Astrocyte (in vitro differentiated cells and primary cell): ENCODE measurements at regions not wholly inside any gene's neighbourhood (a gene's known extent, or its start where the extent isn't known, plus 50 kb on each side); places are given as distances from the start of the nearest gene placed in this dataset.
"Not testable (repeated sequence)": the region's sequence is repeated elsewhere in the genome, so short reads cannot be mapped to it uniquely, and the experiment has no call there.

Experiments used
- DNase-seq: peaks from one replicate; pipeline ENCODE4 v3.0.0-alpha.2; 2010; ENCODE audit warnings: low read depth
- FAIRE-seq: peaks from 2 replicates; lab custom pipeline; 2011; peaks lifted over from hg19 to GRCh38; lab: Jason Lieb, UNC
- H2AFZ ChIP-seq: 2 replicates; pipeline ENCODE4 v1.6.0; 2012; ENCODE audit warnings: low read depth, low read length, inconsistent platforms
- H3K27ac ChIP-seq: 2 replicates; pipeline ENCODE4 v1.5.1; 2011; ENCODE audit warnings: low read depth, low read length, inconsistent platforms
- H3K27me3 ChIP-seq: 2 replicates; pipeline ENCODE4 v1.6.0; 2011; ENCODE audit warnings: low read length, inconsistent platforms; ENCODE audit not compliant: insufficient read depth
- H3K36me3 ChIP-seq: 2 replicates; pipeline ENCODE4 v1.5.1; 2011; ENCODE audit warnings: low read length, inconsistent platforms; ENCODE audit not compliant: insufficient read depth
- H3K4me1 ChIP-seq: 2 replicates; pipeline ENCODE4 v1.5.1; 2011; ENCODE audit warnings: low read length, inconsistent platforms; ENCODE audit not compliant: insufficient read depth
- H3K4me2 ChIP-seq: 2 replicates; pipeline ENCODE4 v1.6.0; 2012; ENCODE audit warnings: low read length, inconsistent platforms
- H3K4me3 ChIP-seq: 2 replicates; pipeline ENCODE4 v1.5.1; 2011; ENCODE audit warnings: low read depth, mild to moderate bottlenecking, low read length, inconsistent platforms; ENCODE audit not compliant: insufficient read depth
- H3K79me2 ChIP-seq: 2 replicates; pipeline ENCODE4 v1.6.0; 2012; ENCODE audit warnings: mild to moderate bottlenecking, low read length, inconsistent platforms; ENCODE audit not compliant: insufficient read depth
- H3K9ac ChIP-seq: 2 replicates; pipeline ENCODE4 v1.6.0; 2012; ENCODE audit warnings: mild to moderate bottlenecking, low read length, inconsistent platforms
- H3K9me3 ChIP-seq: 2 replicates; pipeline ENCODE4 v1.5.1; 2012; ENCODE audit warnings: low read depth, mild to moderate bottlenecking, low read length, inconsistent platforms; ENCODE audit not compliant: insufficient read depth
- H4K20me1 ChIP-seq: 2 replicates; pipeline ENCODE4 v1.6.0; 2012; ENCODE audit warnings: low read length, inconsistent platforms; ENCODE audit not compliant: insufficient read depth
- H3K27ac Mint-ChIP-seq: one replicate; pipeline ENCODE4 v1.8.0; 2021; ENCODE audit warnings: mild to moderate bottlenecking, mixed read lengths; ENCODE audit not compliant: unreplicated experiment
- H3K27me3 Mint-ChIP-seq: one replicate; pipeline ENCODE4 v1.8.0; 2021; ENCODE audit warnings: low read depth, mixed read lengths; ENCODE audit not compliant: unreplicated experiment
- H3K36me3 Mint-ChIP-seq: one replicate; pipeline ENCODE4 v1.8.0; 2021; ENCODE audit warnings: low read depth, mixed read lengths; ENCODE audit not compliant: unreplicated experiment
- H3K4me1 Mint-ChIP-seq: one replicate; pipeline ENCODE4 v1.8.0; 2021; ENCODE audit warnings: low read depth, mixed read lengths; ENCODE audit not compliant: unreplicated experiment
- H3K4me3 Mint-ChIP-seq: one replicate; pipeline ENCODE4 v1.8.0; 2021; ENCODE audit warnings: mild to moderate bottlenecking, moderate library complexity, mixed read lengths; ENCODE audit not compliant: unreplicated experiment
- H3K9me3 Mint-ChIP-seq: one replicate; pipeline ENCODE4 v1.8.0; 2021; ENCODE audit warnings: mild to moderate bottlenecking, mixed read lengths; ENCODE audit not compliant: unreplicated experiment
- EZH2 ChIP-seq: IDR thresholded peaks from 2 replicates; pipeline ENCODE4 v1.6.1; 2012; ENCODE audit warnings: mild to moderate bottlenecking, low read length, inconsistent platforms; ENCODE audit not compliant: insufficient read depth
- TF ChIP-seq, protein P1 (sequence below): IDR thresholded peaks from 2 replicates; pipeline ENCODE4 v1.5.1; 2011; ENCODE audit warnings: low read depth, mild to moderate bottlenecking, inconsistent platforms, low read length, moderate library complexity; ENCODE audit not compliant: insufficient read depth

GRCh38 chr11:21798216-21798615 lies 394.7 kb upstream of the ANO5 start:
- Histone ChIP-seq H2AFZ (no peak overlapping the region), H3K4me3 (no peak overlapping the region), H3K9ac (no peak overlapping the region), H3K4me2 (no peak overlapping the region), H4K20me1 (no peaks in the 10 kb centered on the region), H3K36me3 (no peaks in the 10 kb centered on the region), H3K9me3 (peaks cover 5% of the 10 kb centered on the region), H3K79me2 (no peaks in the 10 kb centered on the region), H3K27me3 (no peaks in the 10 kb centered on the region), H3K4me1 (no peaks in the 10 kb centered on the region), H3K27ac (no peak overlapping the region)
- H3K27me3 Mint-ChIP-seq: no peaks in the 10 kb centered on the region
- H3K27ac Mint-ChIP-seq: no peak overlapping the region
- no peak overlapping the region for H3K4me3 Mint-ChIP-seq
- FAIRE-seq (no peak), DNase-seq (no peak)
- H3K9me3 Mint-ChIP-seq: peaks cover 3% of the 10 kb centered on the region
- TF ChIP-seq, protein P1, sequence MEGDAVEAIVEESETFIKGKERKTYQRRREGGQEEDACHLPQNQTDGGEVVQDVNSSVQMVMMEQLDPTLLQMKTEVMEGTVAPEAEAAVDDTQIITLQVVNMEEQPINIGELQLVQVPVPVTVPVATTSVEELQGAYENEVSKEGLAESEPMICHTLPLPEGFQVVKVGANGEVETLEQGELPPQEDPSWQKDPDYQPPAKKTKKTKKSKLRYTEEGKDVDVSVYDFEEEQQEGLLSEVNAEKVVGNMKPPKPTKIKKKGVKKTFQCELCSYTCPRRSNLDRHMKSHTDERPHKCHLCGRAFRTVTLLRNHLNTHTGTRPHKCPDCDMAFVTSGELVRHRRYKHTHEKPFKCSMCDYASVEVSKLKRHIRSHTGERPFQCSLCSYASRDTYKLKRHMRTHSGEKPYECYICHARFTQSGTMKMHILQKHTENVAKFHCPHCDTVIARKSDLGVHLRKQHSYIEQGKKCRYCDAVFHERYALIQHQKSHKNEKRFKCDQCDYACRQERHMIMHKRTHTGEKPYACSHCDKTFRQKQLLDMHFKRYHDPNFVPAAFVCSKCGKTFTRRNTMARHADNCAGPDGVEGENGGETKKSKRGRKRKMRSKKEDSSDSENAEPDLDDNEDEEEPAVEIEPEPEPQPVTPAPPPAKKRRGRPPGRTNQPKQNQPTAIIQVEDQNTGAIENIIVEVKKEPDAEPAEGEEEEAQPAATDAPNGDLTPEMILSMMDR: no peak
- TF ChIP-seq EZH2: no peak
- H3K36me3 Mint-ChIP-seq: no peaks in the 10 kb centered on the region
- no peaks in the 10 kb centered on the region for H3K4me1 Mint-ChIP-seq

GRCh38 chr11:21804523-21804922 lies 388.4 kb upstream of the ANO5 start:
- H3K4me3 Mint-ChIP-seq, H2AFZ ChIP-seq, H3K36me3 ChIP-seq, H3K4me1 Mint-ChIP-seq, H3K4me2 ChIP-seq, FAIRE-seq, H3K4me1 ChIP-seq, DNase-seq, H3K4me3 ChIP-seq, H3K27me3 Mint-ChIP-seq, H3K27ac ChIP-seq, H3K9me3 ChIP-seq, H3K9ac ChIP-seq, H3K9me3 Mint-ChIP-seq, H3K27me3 ChIP-seq, H3K36me3 Mint-ChIP-seq, H3K79me2 ChIP-seq, H4K20me1 ChIP-seq, H3K27ac Mint-ChIP-seq: not testable (repeated sequence)

DNA sequence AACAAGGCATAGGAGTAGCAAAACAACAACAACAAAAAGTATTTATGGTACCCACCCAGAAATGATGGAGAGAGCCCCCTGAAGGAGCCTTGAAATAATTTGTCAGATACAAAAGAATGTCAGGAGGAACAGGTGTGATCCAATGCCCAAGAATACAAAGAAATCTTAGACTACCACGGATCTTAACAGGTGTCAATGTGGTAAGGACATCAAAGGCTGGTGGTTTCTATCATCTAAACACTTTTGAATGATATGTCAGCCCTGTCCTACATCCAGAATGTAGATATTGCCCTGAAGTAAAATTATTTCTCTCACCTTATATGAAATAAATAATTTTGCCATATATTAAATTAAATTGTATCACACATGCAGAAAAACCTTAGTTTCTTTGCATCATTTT lies 386.4 kb upstream of the ANO5 start:
- no peak for DNase-seq
- Mint-ChIP-seq H3K27me3 (no peaks in the 10 kb centered on the region), H3K4me3 (no peak overlapping the region), H3K36me3 (peaks cover 5% of the 10 kb centered on the region), H3K4me1 (no peaks in the 10 kb centered on the region), H3K27ac (no peak overlapping the region), H3K9me3 (peaks cover 8% of the 10 kb centered on the region)
- H3K79me2 ChIP-seq: no peaks in the 10 kb centered on the region
- H3K4me3 ChIP-seq: no peak overlapping the region
- no peak for FAIRE-seq
- H3K9me3 ChIP-seq: peaks cover 5% of the 10 kb centered on the region
- H3K4me2 ChIP-seq: no peak overlapping the region
- H2AFZ ChIP-seq: no peak overlapping the region
- no peaks in the 10 kb centered on the region for H3K4me1 ChIP-seq
- H3K9ac ChIP-seq: no peak overlapping the region
- H3K36me3 ChIP-seq: no peaks in the 10 kb centered on the region
- H3K27ac ChIP-seq: no peak overlapping the region
- TF ChIP-seq, protein P1: no peak
- TF ChIP-seq EZH2: no peak
- H4K20me1 ChIP-seq: no peaks in the 10 kb centered on the region
- H3K27me3 ChIP-seq: no peaks in the 10 kb centered on the region
